Right ventricle myocardium superior (tissue), 1 donor: ENCODE measurements at regions not wholly inside any gene's neighbourhood (a gene's known extent, or its start where the extent isn't known, plus 50 kb on each side); places are given as distances from the start of the nearest gene placed in this dataset.

ENCODE experiments used
- ATAC-seq: fragments of 200-7000 bp; cut with Tn5 transposase; one replicate; pipeline ENCODE4 v1.9.1; 2020; ENCODE audit warnings: mild to moderate bottlenecking; ENCODE audit not compliant: poor library complexity
- DNase-seq: peaks from one replicate; pipeline ENCODE4 v3.0.0-alpha.2; 2020
- intact Hi-C: fragments of 100-400 bp; cut with DNase I; formaldehyde crosslinking; loops from one replicate; pipeline ENCODE4 v1.11.2; 2022
- donor health status: DM: no; HTN: yes; CAD: no; lungs with severe emphysema.

GRCh38 chr15:96272427-96272826 is 58.1 kb upstream of the NR2F2 start:
- DNase-seq, result no peak
- intact Hi-C loops, result no loop called here
- no peak for ATAC-seq

DNA sequence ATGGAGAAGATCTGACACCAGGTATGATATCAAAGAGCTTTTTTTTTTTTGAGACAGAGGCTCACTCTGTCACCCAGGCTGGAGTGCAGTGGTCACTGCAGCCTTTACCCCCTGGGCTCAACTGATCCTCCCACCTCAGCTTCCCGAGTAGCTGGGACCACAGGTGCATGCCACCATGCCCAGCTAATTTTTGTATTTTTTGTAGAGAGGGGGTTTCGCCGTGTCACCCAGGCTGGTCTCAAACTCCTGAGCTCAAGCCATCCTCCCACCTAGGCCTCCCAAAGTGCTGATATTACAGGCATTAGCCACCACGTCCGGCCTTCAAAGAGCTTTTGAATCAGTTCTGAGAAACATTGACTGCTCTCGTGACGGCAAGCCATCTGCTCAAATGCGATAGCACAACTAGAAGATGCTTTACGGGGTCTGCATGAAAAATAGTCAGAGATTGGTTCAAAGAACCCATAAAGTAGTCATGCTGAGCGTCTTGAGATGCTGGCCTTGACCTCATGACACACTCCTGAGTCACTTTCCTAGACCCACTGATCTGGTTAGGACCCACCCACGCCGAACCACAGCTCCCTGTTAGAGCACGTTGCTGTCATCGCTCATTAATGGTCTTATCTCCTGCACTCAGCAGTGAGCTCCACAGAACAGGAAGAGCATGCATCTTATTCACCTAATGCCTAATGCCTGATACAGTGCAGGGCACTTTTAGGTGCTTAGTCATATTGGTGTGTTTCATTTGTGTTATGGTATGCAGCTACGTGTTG is 57.0 kb upstream of the NR2F2 start:
- intact Hi-C loops, result no loop called here
- no peak for ATAC-seq
- DNase-seq, result no peak

DNA sequence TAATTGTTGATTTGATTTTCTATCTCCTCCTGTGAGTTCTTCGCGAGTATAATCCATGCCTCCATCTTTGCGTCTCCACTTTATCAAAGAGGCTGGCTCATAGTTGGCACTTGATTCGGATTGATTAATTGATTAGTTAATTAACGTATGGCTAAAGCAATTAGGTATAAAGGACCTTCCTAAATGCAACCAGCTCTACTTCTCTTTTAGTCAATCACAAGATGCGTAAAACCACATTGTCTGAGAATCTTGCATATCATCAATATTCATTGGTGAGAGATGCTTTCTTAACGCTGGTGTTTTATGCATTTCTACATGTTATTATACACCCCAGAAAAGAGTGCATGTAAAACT is 56.4 kb upstream of the NR2F2 start:
- no peak for DNase-seq
- intact Hi-C loops, result no loop called here

GRCh38 chr15:96274698-96275097 is 55.8 kb upstream of the NR2F2 start:
- no peak for ATAC-seq
- no peak for DNase-seq
- intact Hi-C loops, result no loop called here

More for the DNA sequence above, 56.4 kb upstream of the NR2F2 start:
- ATAC-seq, result no peak

GRCh38 chr15:96276438-96277210 is 53.9 kb upstream of the NR2F2 start:
- intact Hi-C loops, result no loop called here
- DNase-seq (no peak), ATAC-seq (no peak)
